Vagina (tissue), 2 donors: ENCODE measurements at regions not wholly inside any gene's neighbourhood (a gene's known extent, or its start where the extent isn't known, plus 50 kb on each side); places are given as distances from the start of the nearest gene placed in this dataset.

Source experiments
- POLR2A ChIP-seq, 2 donors: fragments of 450-650 bp; IDR thresholded peaks; one replicate each; pipeline ENCODE4 v1.6.1; 2017; ENCODE audit warnings: antibody characterized with exemption in 2 of 2, mild to moderate bottlenecking in 2 of 2, moderate library complexity in 2 of 2
- POLR2AphosphoS5 ChIP-seq, 2 donors: sonication (generic); formaldehyde crosslinking; IDR thresholded peaks; one replicate each; pipeline ENCODE4 v1.9.0; 2017; ENCODE audit warnings: antibody characterized with exemption in 2 of 2, mild to moderate bottlenecking in 2 of 2, low read depth in 1 of 2; ENCODE audit not compliant: insufficient read depth in 1 of 2
- TF ChIP-seq, protein P1 (sequence below), 3 experiments: fragments of 450-650 bp in 2 of 3; fragments of 200-600 bp in 1 of 3; sonication (generic) in 1 of 3; IDR thresholded peaks; one replicate each; pipeline ENCODE4 v1.5.1; 2017 to 2019; ENCODE audit warnings: antibody characterized with exemption in 3 of 3, mild to moderate bottlenecking in 2 of 3, moderate library complexity in 2 of 3

DNA sequence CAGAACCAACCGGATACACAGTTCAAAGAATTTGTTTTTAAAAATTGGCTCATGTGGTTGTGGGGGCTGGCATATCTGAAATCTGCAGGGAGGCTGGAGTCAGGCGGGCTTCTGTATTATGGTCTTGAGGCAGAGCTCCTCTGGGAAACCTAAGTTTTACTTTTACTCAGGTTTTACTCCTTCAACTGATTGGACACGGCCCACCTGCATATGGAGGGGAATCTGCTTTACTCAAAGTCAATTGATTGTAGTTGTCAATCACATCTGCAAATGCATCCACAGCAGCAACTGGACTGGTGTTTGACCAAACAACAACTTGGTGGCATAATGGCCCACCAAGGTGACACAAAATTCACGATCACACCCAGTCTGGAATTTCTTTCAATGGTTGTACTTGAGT lies 103.4 kb downstream of the ERMARD start:
- TF ChIP-seq, protein P1, sequence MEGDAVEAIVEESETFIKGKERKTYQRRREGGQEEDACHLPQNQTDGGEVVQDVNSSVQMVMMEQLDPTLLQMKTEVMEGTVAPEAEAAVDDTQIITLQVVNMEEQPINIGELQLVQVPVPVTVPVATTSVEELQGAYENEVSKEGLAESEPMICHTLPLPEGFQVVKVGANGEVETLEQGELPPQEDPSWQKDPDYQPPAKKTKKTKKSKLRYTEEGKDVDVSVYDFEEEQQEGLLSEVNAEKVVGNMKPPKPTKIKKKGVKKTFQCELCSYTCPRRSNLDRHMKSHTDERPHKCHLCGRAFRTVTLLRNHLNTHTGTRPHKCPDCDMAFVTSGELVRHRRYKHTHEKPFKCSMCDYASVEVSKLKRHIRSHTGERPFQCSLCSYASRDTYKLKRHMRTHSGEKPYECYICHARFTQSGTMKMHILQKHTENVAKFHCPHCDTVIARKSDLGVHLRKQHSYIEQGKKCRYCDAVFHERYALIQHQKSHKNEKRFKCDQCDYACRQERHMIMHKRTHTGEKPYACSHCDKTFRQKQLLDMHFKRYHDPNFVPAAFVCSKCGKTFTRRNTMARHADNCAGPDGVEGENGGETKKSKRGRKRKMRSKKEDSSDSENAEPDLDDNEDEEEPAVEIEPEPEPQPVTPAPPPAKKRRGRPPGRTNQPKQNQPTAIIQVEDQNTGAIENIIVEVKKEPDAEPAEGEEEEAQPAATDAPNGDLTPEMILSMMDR (IDR thresholded peaks at IDR 0.05), result no peak
- no peak for TF ChIP-seq POLR2A (IDR thresholded peaks at IDR 0.05)
- no peak for TF ChIP-seq POLR2AphosphoS5 (IDR thresholded peaks at IDR 0.05; ENCODE audit: insufficient read depth in 1 of 2, low read depth in 1 of 2)
